HL-60 (cell line): ENCODE measurements at regions not wholly inside any gene's neighbourhood (a gene's known extent, or its start where the extent isn't known, plus 50 kb on each side); places are given as distances from the start of the nearest gene placed in this dataset.

Experiments
- DNase-seq, 2 experiments: peaks; one replicate each; pipeline ENCODE4 v3.0.0-alpha.2; 2010 to 2020; ENCODE audit warnings: low read depth in 1 of 2, low spot score in 1 of 2
- H3K27ac ChIP-seq: fragments of 250-450 bp; sonication (Bioruptor Pico); replicated peaks from 2 replicates; pipeline ENCODE4 v1.5.1; 2020; ENCODE audit warnings: mild to moderate bottlenecking, moderate library complexity
- H3K27me3 ChIP-seq: fragments of 250-450 bp; sonication (Bioruptor Pico); 2 replicates; pipeline ENCODE4 v1.5.1; 2021; ENCODE audit warnings: mild to moderate bottlenecking, moderate library complexity; ENCODE audit not compliant: insufficient read depth, poor library complexity, severe bottlenecking
- H3K4me3 ChIP-seq: replicated peaks from 2 replicates; pipeline ENCODE4 v1.5.1; 2011; ENCODE audit warnings: mild to moderate bottlenecking, control low read depth, low read length; ENCODE audit not compliant: insufficient read depth
- GABPA ChIP-seq: IDR thresholded peaks from 2 replicates; pipeline ENCODE4 v1.6.1; 2012; ENCODE audit warnings: low read depth
- POLR2AphosphoS5 ChIP-seq: IDR thresholded peaks from 2 replicates; pipeline ENCODE4 v1.6.1; 2012; ENCODE audit warnings: low read depth
- REST ChIP-seq: IDR thresholded peaks from 2 replicates; pipeline ENCODE4 v1.6.1; 2012; ENCODE audit warnings: low read depth; ENCODE audit not compliant: insufficient replicate concordance
- SPI1 ChIP-seq: IDR thresholded peaks from 2 replicates; pipeline ENCODE4 v1.6.1; 2012; ENCODE audit warnings: low read depth, mild to moderate bottlenecking, borderline replicate concordance
- TF ChIP-seq, protein P1 (sequence below): IDR thresholded peaks from one replicate; pipeline ENCODE4 v1.5.1; 2011; ENCODE audit warnings: low read length, control low read depth, inconsistent platforms; ENCODE audit not compliant: insufficient read depth

DNA sequence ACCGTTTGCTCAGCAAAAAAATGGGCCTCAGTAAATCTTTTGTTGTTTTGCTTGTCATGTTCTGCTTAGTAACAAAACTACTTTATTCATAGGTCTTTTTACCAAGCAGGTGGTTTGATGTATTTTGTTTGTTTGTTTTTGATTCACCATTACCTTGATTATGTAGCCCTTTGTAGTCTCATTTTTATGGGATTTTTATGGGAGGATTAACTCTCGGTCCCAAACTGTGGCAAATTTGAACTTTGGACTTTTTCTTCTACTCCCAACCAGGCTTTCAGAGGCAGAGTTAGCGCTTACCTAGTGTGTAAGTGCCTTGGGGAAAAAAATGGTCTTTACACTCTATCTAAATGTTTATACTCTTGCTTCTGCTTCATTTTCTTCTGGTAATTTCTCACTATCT is 276.7 kb upstream of the POU1F1 start:
- Histone ChIP-seq H3K27ac (no peak overlapping the region), H3K4me3 (no peak overlapping the region), H3K27me3 (no peaks in the 10 kb centered on the region)
- TF ChIP-seq SPI1 (no peak), GABPA (no peak), POLR2AphosphoS5 (no peak), REST (no peak)
- TF ChIP-seq, protein P1, sequence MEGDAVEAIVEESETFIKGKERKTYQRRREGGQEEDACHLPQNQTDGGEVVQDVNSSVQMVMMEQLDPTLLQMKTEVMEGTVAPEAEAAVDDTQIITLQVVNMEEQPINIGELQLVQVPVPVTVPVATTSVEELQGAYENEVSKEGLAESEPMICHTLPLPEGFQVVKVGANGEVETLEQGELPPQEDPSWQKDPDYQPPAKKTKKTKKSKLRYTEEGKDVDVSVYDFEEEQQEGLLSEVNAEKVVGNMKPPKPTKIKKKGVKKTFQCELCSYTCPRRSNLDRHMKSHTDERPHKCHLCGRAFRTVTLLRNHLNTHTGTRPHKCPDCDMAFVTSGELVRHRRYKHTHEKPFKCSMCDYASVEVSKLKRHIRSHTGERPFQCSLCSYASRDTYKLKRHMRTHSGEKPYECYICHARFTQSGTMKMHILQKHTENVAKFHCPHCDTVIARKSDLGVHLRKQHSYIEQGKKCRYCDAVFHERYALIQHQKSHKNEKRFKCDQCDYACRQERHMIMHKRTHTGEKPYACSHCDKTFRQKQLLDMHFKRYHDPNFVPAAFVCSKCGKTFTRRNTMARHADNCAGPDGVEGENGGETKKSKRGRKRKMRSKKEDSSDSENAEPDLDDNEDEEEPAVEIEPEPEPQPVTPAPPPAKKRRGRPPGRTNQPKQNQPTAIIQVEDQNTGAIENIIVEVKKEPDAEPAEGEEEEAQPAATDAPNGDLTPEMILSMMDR = no peak
- DNase-seq = no peak

GRCh38 chr3:87550892-87551291 is 274.5 kb upstream of the POU1F1 start:
- DNase-seq = no peak
- TF ChIP-seq POLR2AphosphoS5 = no peak
- TF ChIP-seq GABPA = no peak
- TF ChIP-seq, protein P1 = no peak
- TF ChIP-seq REST = no peak
- TF ChIP-seq SPI1 = no peak
- Histone ChIP-seq H3K4me3 (no peak overlapping the region), H3K27me3 (no peaks in the 10 kb centered on the region), H3K27ac (no peak overlapping the region)

- no peak overlapping the region for H3K4me3 ChIP-seq
- H3K27ac ChIP-seq = no peak overlapping the region
- no peaks in the 10 kb centered on the region for H3K27me3 ChIP-seq
- DNase-seq = no peak
- TF ChIP-seq GABPA (no peak), SPI1 (no peak), POLR2AphosphoS5 (no peak), REST (no peak)
- TF ChIP-seq, protein P1 = no peak
These were observed 272.8 kb upstream of the POU1F1 start for GRCh38 chr3:87549208-87549607.
